SK-N-SH (cell line): ENCODE measurements at regions not wholly inside any gene's neighbourhood (a gene's known extent, or its start where the extent isn't known, plus 50 kb on each side); places are given as distances from the start of the nearest gene placed in this dataset.

Source experiments
- CTCF ChIA-PET: fragments of 300-600, 350-600 bp; formaldehyde crosslinking; extraction: SDS; loops from one replicate; lab custom pipeline; 2021; lab: Yijun Ruan, JAX
- POLR2A ChIA-PET: fragments of 350-600 bp; sonication (Branson Sonifier 250); formaldehyde crosslinking; extraction: SDS; loops from one replicate; lab custom pipeline; 2020; ENCODE audit warnings: antibody characterized with exemption, inconsistent platforms; lab: Yijun Ruan, JAX
- DNase-seq: peaks from one replicate; pipeline ENCODE4 v3.0.0; 2012
- H2AFZ ChIP-seq: fragments of 200-600 bp; sonication (generic); 2 replicates; pipeline ENCODE4 v1.8.1; 2016; ENCODE audit warnings: antibody characterized with exemption, mild to moderate bottlenecking, low read depth
- H3F3A ChIP-seq: fragments of 200-600 bp; sonication (generic); replicated peaks from 2 replicates; pipeline ENCODE3; 2016; ENCODE audit warnings: antibody characterized with exemption, mild to moderate bottlenecking; ENCODE audit not compliant: insufficient read depth
- H3K27ac ChIP-seq, 2 experiments: fragments of 200-500 bp in 1 of 2; fragments of 200-600 bp in 1 of 2; sonication (Bioruptor generic) in 1 of 2; sonication (generic), shearing (Covaris generic) in 1 of 2; 2 replicates each; pipeline versions ENCODE4 v1.5.1 to v1.6.1; 2014 to 2016; ENCODE audit warnings: low read depth in 2 of 2, inconsistent platforms in 1 of 2, low read length in 1 of 2, mild to moderate bottlenecking in 1 of 2, mixed read lengths in 1 of 2
- H3K27me3 ChIP-seq: fragments of 200-600 bp; sonication (generic), shearing (Covaris generic); 2 replicates; pipeline ENCODE4 v1.6.1; 2016; ENCODE audit warnings: mixed run types; ENCODE audit not compliant: insufficient read depth
- H3K36me3 ChIP-seq, 2 experiments: fragments of 200-500 bp in 1 of 2; fragments of 200-600 bp in 1 of 2; sonication (Bioruptor generic) in 1 of 2; sonication (generic) in 1 of 2; replicated peaks in 1 of 2; 2 replicates each; pipeline versions ENCODE3 to v1.5.1; 2014 to 2016; ENCODE audit warnings: low read length in 1 of 2, mild to moderate bottlenecking in 1 of 2; ENCODE audit not compliant: insufficient read depth in 2 of 2, control insufficient read depth in 1 of 2
- H3K4me1 ChIP-seq, 2 experiments: fragments of 200-500 bp in 1 of 2; fragments of 200-600 bp in 1 of 2; sonication (Bioruptor generic) in 1 of 2; sonication (generic), shearing (Covaris generic) in 1 of 2; 2 replicates each; pipeline versions ENCODE4 v1.5.1 to v1.6.1; 2014 to 2016; ENCODE audit warnings: low read depth in 1 of 2, low read length in 1 of 2, mixed run types in 1 of 2; ENCODE audit not compliant: insufficient read depth in 2 of 2, control insufficient read depth in 1 of 2
- H3K4me2 ChIP-seq: fragments of 200-600 bp; sonication (generic), shearing (Covaris generic); 2 replicates; pipeline ENCODE4 v1.6.1; 2017; ENCODE audit warnings: mixed run types
- H3K4me3 ChIP-seq, 2 experiments: fragments of 200-500 bp in 1 of 2; fragments of 200-600 bp in 1 of 2; sonication (Bioruptor generic) in 1 of 2; sonication (generic), shearing (Covaris generic) in 1 of 2; 2 replicates each; pipeline versions ENCODE4 v1.5.1 to v1.8.1; 2014 to 2016; ENCODE audit warnings: low read depth in 2 of 2, inconsistent platforms in 1 of 2, low read length in 1 of 2, mild to moderate bottlenecking in 1 of 2, mixed read lengths in 1 of 2, moderate library complexity in 1 of 2
- H3K79me2 ChIP-seq: fragments of 200-600 bp; sonication (generic); 2 replicates; pipeline ENCODE4 v1.8.1; 2017; ENCODE audit warnings: mild to moderate bottlenecking; ENCODE audit not compliant: insufficient read depth
- H3K9ac ChIP-seq: fragments of 200-600 bp; sonication (generic); 2 replicates; pipeline ENCODE4 v1.6.1; 2017; ENCODE audit warnings: mixed run types
- H3K9me2 ChIP-seq: fragments of 200-600 bp; sonication (generic); 2 replicates; pipeline ENCODE4 v1.6.1; 2017; ENCODE audit warnings: mixed run types
- H3K9me3 ChIP-seq: fragments of 200-600 bp; sonication (generic); 2 replicates; pipeline ENCODE4 v1.6.1; 2017; ENCODE audit warnings: mixed run types, mild to moderate bottlenecking, moderate library complexity
- H4K20me1 ChIP-seq: fragments of 200-600 bp; sonication (generic); 2 replicates; pipeline ENCODE4 v1.6.1; 2017; ENCODE audit warnings: mild to moderate bottlenecking, mixed run types; ENCODE audit not compliant: insufficient read depth
- CHD2 ChIP-seq: fragments of 150-350 bp; IDR thresholded peaks from 2 replicates; pipeline ENCODE4 v1.6.1; 2018; ENCODE audit warnings: low read length; ENCODE audit not compliant: partially characterized antibody
- EZH2phosphoT487 ChIP-seq: fragments of 200-600 bp; sonication (generic); IDR thresholded peaks from 2 replicates; pipeline ENCODE4 v1.6.1; 2017; ENCODE audit warnings: low read depth, mixed run types, mild to moderate bottlenecking, antibody characterized with exemption, moderate library complexity, borderline replicate concordance
- GATA2 ChIP-seq: sonication (generic); formaldehyde crosslinking; IDR thresholded peaks from 2 replicates; pipeline ENCODE4 v1.5.0; 2020; ENCODE audit warnings: mild to moderate bottlenecking, missing genetic modification reagents
- MEF2A ChIP-seq: IDR thresholded peaks from 2 replicates; pipeline ENCODE4 v1.4.0; 2012; ENCODE audit warnings: low read depth, borderline replicate concordance
- NRF1 ChIP-seq: IDR thresholded peaks from 2 replicates; pipeline ENCODE4 v1.6.1; 2012; ENCODE audit warnings: low read depth, mild to moderate bottlenecking, low read length
- POLR2AphosphoS5 ChIP-seq: IDR thresholded peaks from 2 replicates; pipeline ENCODE4 v1.6.1; 2012; ENCODE audit warnings: low read depth, low read length
- RCOR1 ChIP-seq: fragments of 150-350 bp; IDR thresholded peaks from 2 replicates; pipeline ENCODE4 v1.6.1; 2017; ENCODE audit warnings: antibody characterized with exemption, low read length
- RFX5 ChIP-seq: IDR thresholded peaks from 2 replicates; pipeline ENCODE4 v1.6.1; 2012; ENCODE audit warnings: mild to moderate bottlenecking, improper control_type of control experiment, low read length
- RXRA ChIP-seq: IDR thresholded peaks from 2 replicates; pipeline ENCODE4 v1.4.0; 2012; ENCODE audit warnings: low read depth, mild to moderate bottlenecking, borderline replicate concordance
- SMC3 ChIP-seq: IDR thresholded peaks from 2 replicates; pipeline ENCODE4 v1.6.1; 2012; ENCODE audit warnings: low read depth, low read length, improper control_type of control experiment
- TAF1 ChIP-seq: IDR thresholded peaks from 2 replicates; pipeline ENCODE4 v1.6.1; 2012; ENCODE audit warnings: low read depth, mild to moderate bottlenecking, low read length, moderate library complexity, borderline replicate concordance
- TCF12 ChIP-seq: IDR thresholded peaks from 2 replicates; pipeline ENCODE4 v1.4.0; 2012
- YY1 ChIP-seq: IDR thresholded peaks from 2 replicates; pipeline ENCODE4 v1.4.0; 2012; ENCODE audit warnings: low read depth, mild to moderate bottlenecking
- WGBS: methylation state at CpG from one replicate; pipeline ENCODE4 v1.1.6; 2017; ENCODE audit warnings: low lambda C conversion rate; 5-methylcytosine and 5-hydroxymethylcytosine counted together
- TF ChIP-seq, protein P1 (sequence below): IDR thresholded peaks from 2 replicates; pipeline ENCODE4 v1.6.1; 2012; ENCODE audit warnings: mild to moderate bottlenecking, low read depth, low read length, moderate library complexity
- TF ChIP-seq, protein P2 (sequence below): IDR thresholded peaks from 2 replicates; pipeline ENCODE4 v1.4.0; 2012; ENCODE audit warnings: low read depth
- TF ChIP-seq, protein P3 (sequence below): IDR thresholded peaks from 2 replicates; pipeline ENCODE4 v1.4.0; 2012; ENCODE audit warnings: low read depth, borderline replicate concordance

DNA sequence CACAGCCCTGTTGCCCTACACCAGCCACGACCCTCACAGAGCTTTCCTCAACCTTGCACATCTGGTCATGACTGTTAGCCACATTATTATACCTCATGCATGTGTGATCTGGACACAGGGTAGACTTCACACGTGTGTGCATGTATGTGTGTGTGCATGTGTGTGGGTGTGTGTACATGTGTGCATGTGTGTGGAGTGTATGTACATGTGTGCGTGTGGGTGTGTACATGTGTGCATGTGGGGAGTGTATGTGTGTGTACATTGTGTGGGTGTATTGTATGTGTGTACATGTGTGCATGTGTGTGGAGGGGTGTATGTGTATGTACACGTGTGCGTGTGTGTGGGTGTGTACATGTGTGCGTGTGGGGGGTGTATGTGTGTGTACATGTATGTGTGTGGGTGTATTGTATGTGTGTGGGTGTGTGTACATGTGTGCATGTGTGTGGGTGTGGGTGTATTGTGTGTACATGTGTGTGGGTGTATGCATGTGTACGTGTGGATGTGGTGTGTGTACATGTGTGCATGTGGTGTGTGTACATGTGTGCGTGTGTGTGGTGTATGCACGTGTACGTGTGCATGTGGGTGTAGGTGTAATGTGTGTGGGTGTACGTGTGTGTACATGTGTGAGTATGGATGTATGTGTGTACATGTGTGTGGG lies 130.2 kb downstream of the C16orf95 start (continued):
- TF ChIP-seq, protein P1, sequence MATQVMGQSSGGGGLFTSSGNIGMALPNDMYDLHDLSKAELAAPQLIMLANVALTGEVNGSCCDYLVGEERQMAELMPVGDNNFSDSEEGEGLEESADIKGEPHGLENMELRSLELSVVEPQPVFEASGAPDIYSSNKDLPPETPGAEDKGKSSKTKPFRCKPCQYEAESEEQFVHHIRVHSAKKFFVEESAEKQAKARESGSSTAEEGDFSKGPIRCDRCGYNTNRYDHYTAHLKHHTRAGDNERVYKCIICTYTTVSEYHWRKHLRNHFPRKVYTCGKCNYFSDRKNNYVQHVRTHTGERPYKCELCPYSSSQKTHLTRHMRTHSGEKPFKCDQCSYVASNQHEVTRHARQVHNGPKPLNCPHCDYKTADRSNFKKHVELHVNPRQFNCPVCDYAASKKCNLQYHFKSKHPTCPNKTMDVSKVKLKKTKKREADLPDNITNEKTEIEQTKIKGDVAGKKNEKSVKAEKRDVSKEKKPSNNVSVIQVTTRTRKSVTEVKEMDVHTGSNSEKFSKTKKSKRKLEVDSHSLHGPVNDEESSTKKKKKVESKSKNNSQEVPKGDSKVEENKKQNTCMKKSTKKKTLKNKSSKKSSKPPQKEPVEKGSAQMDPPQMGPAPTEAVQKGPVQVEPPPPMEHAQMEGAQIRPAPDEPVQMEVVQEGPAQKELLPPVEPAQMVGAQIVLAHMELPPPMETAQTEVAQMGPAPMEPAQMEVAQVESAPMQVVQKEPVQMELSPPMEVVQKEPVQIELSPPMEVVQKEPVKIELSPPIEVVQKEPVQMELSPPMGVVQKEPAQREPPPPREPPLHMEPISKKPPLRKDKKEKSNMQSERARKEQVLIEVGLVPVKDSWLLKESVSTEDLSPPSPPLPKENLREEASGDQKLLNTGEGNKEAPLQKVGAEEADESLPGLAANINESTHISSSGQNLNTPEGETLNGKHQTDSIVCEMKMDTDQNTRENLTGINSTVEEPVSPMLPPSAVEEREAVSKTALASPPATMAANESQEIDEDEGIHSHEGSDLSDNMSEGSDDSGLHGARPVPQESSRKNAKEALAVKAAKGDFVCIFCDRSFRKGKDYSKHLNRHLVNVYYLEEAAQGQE, result no peak
- no peak for TF ChIP-seq GATA2 (CRISPR knock-in tag)
- TF ChIP-seq, all 33 proteins: peak for 0

DNA sequence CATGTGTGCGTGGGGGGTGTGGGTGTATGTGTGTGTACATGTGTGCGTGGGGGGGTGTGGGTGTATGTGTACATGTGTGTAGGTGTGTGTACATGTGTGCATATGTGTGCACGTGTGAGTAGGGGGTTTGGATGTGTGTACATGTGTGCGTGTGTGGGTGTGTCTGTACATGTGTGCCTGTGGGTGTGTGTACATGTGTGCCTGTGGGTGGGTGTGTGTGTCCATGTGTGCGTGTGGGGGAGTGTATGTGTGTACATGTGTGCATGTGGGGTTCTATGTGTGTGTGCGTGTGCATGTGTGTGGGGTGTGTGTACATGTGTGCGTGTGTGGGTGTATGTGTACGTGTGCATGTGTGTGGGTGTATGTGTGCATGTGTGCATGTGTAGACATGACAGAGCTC lies 129.1 kb downstream of the C16orf95 start:
- Histone ChIP-seq H3K36me3 (no peaks in the 10 kb centered on the region), H2AFZ (no peak overlapping the region), H3K4me3 (no peak overlapping the region), H3K79me2 (no peaks in the 10 kb centered on the region), H3K27me3 (peaks cover 10% of the 10 kb centered on the region; the same call in 1 of the 2 replicates), H3K9ac (no peak overlapping the region), H3K27ac (no peak overlapping the region), H3F3A (peaks cover 10% of the 10 kb centered on the region), H3K9me2 (no peaks in the 10 kb centered on the region), H4K20me1 (no peaks in the 10 kb centered on the region), H3K4me1 (no peaks in the 10 kb centered on the region), H3K9me3 (no peaks in the 10 kb centered on the region), H3K4me2 (no peak overlapping the region)
- no peak for TF ChIP-seq CHD2
- TF ChIP-seq RFX5, result no peak
- no peak for TF ChIP-seq EZH2phosphoT487
- TF ChIP-seq NRF1, result no peak
- TF ChIP-seq RXRA, result no peak
- TF ChIP-seq YY1, result no peak
- TF ChIP-seq RCOR1, result no peak
- TF ChIP-seq TCF12, result no peak
- TF ChIP-seq SMC3, result no peak
- TF ChIP-seq TAF1, result no peak
- TF ChIP-seq, protein P2, sequence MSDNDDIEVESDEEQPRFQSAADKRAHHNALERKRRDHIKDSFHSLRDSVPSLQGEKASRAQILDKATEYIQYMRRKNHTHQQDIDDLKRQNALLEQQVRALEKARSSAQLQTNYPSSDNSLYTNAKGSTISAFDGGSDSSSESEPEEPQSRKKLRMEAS, result no peak
- TF ChIP-seq MEF2A, result no peak
- TF ChIP-seq, protein P3, sequence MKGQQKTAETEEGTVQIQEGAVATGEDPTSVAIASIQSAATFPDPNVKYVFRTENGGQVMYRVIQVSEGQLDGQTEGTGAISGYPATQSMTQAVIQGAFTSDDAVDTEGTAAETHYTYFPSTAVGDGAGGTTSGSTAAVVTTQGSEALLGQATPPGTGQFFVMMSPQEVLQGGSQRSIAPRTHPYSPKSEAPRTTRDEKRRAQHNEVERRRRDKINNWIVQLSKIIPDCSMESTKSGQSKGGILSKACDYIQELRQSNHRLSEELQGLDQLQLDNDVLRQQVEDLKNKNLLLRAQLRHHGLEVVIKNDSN, result no peak
- no peak for TF ChIP-seq POLR2AphosphoS5
- 60% methylated on average over 8 of the region's 8 CpGs for WGBS
- DNase-seq, result no peak
- POLR2A ChIA-PET, result no interaction called here
- CTCF ChIA-PET, result interaction anchor here (1.2 kb wide), 1 partner anchor 17 kb away, joined by 3 read pairs; no protein-coding TSS in a partner anchor
